ENCODE measurements at regions not wholly inside any gene's neighbourhood (a gene's known extent, or its start where the extent isn't known, plus 50 kb on each side); places are given as distances from the start of the nearest gene placed in this dataset.

GRCh38 chr6:22747571-22747970 is 178.2 kb downstream of the HDGFL1 start:
- no peak overlapping the region for H3K27ac ChIP-seq

GRCh38 chr6:22748681-22749080 is 179.3 kb downstream of the HDGFL1 start:
- ATAC-seq (no peak), DNase-seq (no peak)
- Histone ChIP-seq H3K4me3 (no peak overlapping the region), H3K9me3 (no peaks in the 10 kb centered on the region), H3K36me3 (no peaks in the 10 kb centered on the region), H3K27ac (no peak overlapping the region), H3K27me3 (no peaks in the 10 kb centered on the region), H3K4me1 (no peaks in the 10 kb centered on the region)
- no peak for TF ChIP-seq CTCF (IDR thresholded peaks at IDR 0.05)
- 82 to 87% methylated on average over 4 of the region's 4 CpGs for WGBS, 2 donors
- intact Hi-C loops (cut with DNase I), result no loop called here

More at GRCh38 chr6:22747571-22747970, 178.2 kb downstream of the HDGFL1 start:
- WGBS, 2 donors, result 44 to 100% methylated on average over 1 of the region's 1 CpG
- no peak overlapping the region for H3K4me3 ChIP-seq
- H3K9me3 ChIP-seq, result no peaks in the 10 kb centered on the region
- H3K36me3 ChIP-seq, result no peaks in the 10 kb centered on the region
- no peaks in the 10 kb centered on the region for H3K4me1 ChIP-seq
- ATAC-seq (no peak), DNase-seq (no peak)
- TF ChIP-seq CTCF (IDR thresholded peaks at IDR 0.05), result no peak
- H3K27me3 ChIP-seq, result no peaks in the 10 kb centered on the region
- intact Hi-C loops (cut with DNase I), result no loop called here

- Histone ChIP-seq H3K27ac (no peak overlapping the region), H3K27me3 (no peaks in the 10 kb centered on the region), H3K9me3 (no peaks in the 10 kb centered on the region), H3K4me3 (no peak overlapping the region), H3K36me3 (no peaks in the 10 kb centered on the region), H3K4me1 (no peaks in the 10 kb centered on the region)
- DNase-seq, result no peak
- ATAC-seq, result no peak
- no peak for TF ChIP-seq CTCF (IDR thresholded peaks at IDR 0.05)
- intact Hi-C loops (cut with DNase I), result no loop called here
- WGBS, 2 donors, result 93 to 96% methylated on average over 3 of the region's 3 CpGs
Observed at GRCh38 chr6:22749696-22750095, 180.3 kb downstream of the HDGFL1 start.

GRCh38 chr6:22751223-22751622 is 181.9 kb downstream of the HDGFL1 start:
- no peak overlapping the region for H3K27ac ChIP-seq
- 98% methylated on average over 2 of the region's 2 CpGs for WGBS, 2 donors
- H3K36me3 ChIP-seq, result no peaks in the 10 kb centered on the region
- DNase-seq, result no peak
- no peak for ATAC-seq
- H3K4me3 ChIP-seq, result no peak overlapping the region
- no peak for TF ChIP-seq CTCF (IDR thresholded peaks at IDR 0.05)
- no peaks in the 10 kb centered on the region for H3K9me3 ChIP-seq
- intact Hi-C loops (cut with DNase I), result no loop called here
- H3K27me3 ChIP-seq, result no peaks in the 10 kb centered on the region
- no peaks in the 10 kb centered on the region for H3K4me1 ChIP-seq

- Histone ChIP-seq H3K4me3 (no peak overlapping the region), H3K27me3 (no peaks in the 10 kb centered on the region), H3K27ac (no peak overlapping the region), H3K9me3 (no peaks in the 10 kb centered on the region), H3K36me3 (no peaks in the 10 kb centered on the region), H3K4me1 (no peaks in the 10 kb centered on the region)
- DNase-seq (no peak), ATAC-seq (no peak)
- TF ChIP-seq CTCF (IDR thresholded peaks at IDR 0.05), result no peak
- 89 to 91% methylated on average over 2 of the region's 2 CpGs for WGBS, 2 donors
- intact Hi-C loops (cut with DNase I), result no loop called here
Observed at GRCh38 chr6:22752522-22752921, 183.2 kb downstream of the HDGFL1 start.
